Activated naive CD8-positive, alpha-beta T cell treated with anti-CD3 and anti-CD28 coated beads, Interleukin-2, amount 50 U/mL, for 24 hours (primary cell): ENCODE measurements at regions not wholly inside any gene's neighbourhood (a gene's known extent, or its start where the extent isn't known, plus 50 kb on each side); places are given as distances from the start of the nearest gene placed in this dataset.
A peak's percentile ranks its signal among the peaks of the same experiment; 100 is the strongest.
"Not testable (repeated sequence)": the region's sequence is repeated elsewhere in the genome, so short reads cannot be mapped to it uniquely, and the experiment has no call there.

Experiments
- ATAC-seq: fragments of 150-1000 bp; cut with Tn5 transposase; one replicate; pipeline ENCODE4 v1.10.0; 2021
- DNase-seq: peaks from one replicate; pipeline ENCODE4 v3.0.0; 2021
- H3K27ac Mint-ChIP-seq: one replicate; pipeline ENCODE4 v1.8.0; 2021; ENCODE audit warnings: mild to moderate bottlenecking, mixed read lengths
- H3K27me3 Mint-ChIP-seq: one replicate; pipeline ENCODE4 v1.8.0; 2021; ENCODE audit warnings: mixed read lengths
- H3K36me3 Mint-ChIP-seq: one replicate; pipeline ENCODE4 v1.8.0; 2021; ENCODE audit warnings: low read depth, mixed read lengths
- H3K4me1 Mint-ChIP-seq: one replicate; pipeline ENCODE4 v1.8.0; 2021; ENCODE audit warnings: mixed read lengths
- H3K4me3 Mint-ChIP-seq: one replicate; pipeline ENCODE4 v1.8.0; 2021; ENCODE audit warnings: mild to moderate bottlenecking, moderate library complexity, mixed read lengths
- H3K9me3 Mint-ChIP-seq: one replicate; pipeline ENCODE4 v1.8.0; 2021; ENCODE audit warnings: mixed read lengths

- H3K36me3 Mint-ChIP-seq, result peaks cover 4% of the 10 kb centered on the region
Observed at GRCh38 chr16:10232757-10233156, 50.5 kb upstream of the GRIN2A start.

GRCh38 chr16:10239640-10240039 is 57.4 kb upstream of the GRIN2A start:
- Mint-ChIP-seq H3K9me3 (no peaks in the 10 kb centered on the region), H3K27ac (no peak overlapping the region), H3K27me3 (peaks cover 6% of the 10 kb centered on the region), H3K4me1 (peaks cover 3% of the 10 kb centered on the region), H3K4me3 (no peak overlapping the region), H3K36me3 (no peaks in the 10 kb centered on the region)
- ATAC-seq (no peak), DNase-seq (no peak)

More at GRCh38 chr16:10232757-10233156, 50.5 kb upstream of the GRIN2A start:
- Mint-ChIP-seq H3K4me1 (peaks cover 5% of the 10 kb centered on the region), H3K27ac (no peak overlapping the region), H3K4me3 (no peak overlapping the region), H3K27me3 (peaks cover 8% of the 10 kb centered on the region), H3K9me3 (peaks cover 18% of the 10 kb centered on the region)
- ATAC-seq (no peak), DNase-seq (no peak)

- Mint-ChIP-seq H3K36me3 (no peaks in the 10 kb centered on the region), H3K9me3 (no peaks in the 10 kb centered on the region), H3K4me3 (no peak overlapping the region), H3K27me3 (peaks cover 6% of the 10 kb centered on the region), H3K4me1 (peaks cover 3% of the 10 kb centered on the region), H3K27ac (peak overlapping the region; percentile 12)
- DNase-seq (no peak), ATAC-seq (no peak)
Observed at GRCh38 chr16:10240854-10241613, 58.8 kb upstream of the GRIN2A start.

- Mint-ChIP-seq H3K36me3 (no peaks in the 10 kb centered on the region), H3K27me3 (peaks cover 6% of the 10 kb centered on the region), H3K4me3 (no peak overlapping the region), H3K9me3 (no peaks in the 10 kb centered on the region), H3K27ac (no peak overlapping the region), H3K4me1 (peaks cover 3% of the 10 kb centered on the region)
- no peak for ATAC-seq
- DNase-seq, result no peak
Observed at GRCh38 chr16:10242097-10242496, 59.9 kb upstream of the GRIN2A start.

- H3K9me3 Mint-ChIP-seq, result no peaks in the 10 kb centered on the region
- no peaks in the 10 kb centered on the region for H3K36me3 Mint-ChIP-seq
- H3K4me1 Mint-ChIP-seq, result peaks cover 3% of the 10 kb centered on the region
- DNase-seq (no peak), ATAC-seq (no peak)
- peaks cover 4% of the 10 kb centered on the region for H3K27me3 Mint-ChIP-seq
- no peak overlapping the region for H3K27ac Mint-ChIP-seq
- H3K4me3 Mint-ChIP-seq, result no peak overlapping the region
Observed at GRCh38 chr16:10242916-10243315, 60.7 kb upstream of the GRIN2A start.

- H3K4me3 Mint-ChIP-seq, result no peak overlapping the region
- H3K36me3 Mint-ChIP-seq, result no peaks in the 10 kb centered on the region
- DNase-seq (no peak), ATAC-seq (no peak)
- H3K27me3 Mint-ChIP-seq, result peaks cover 4% of the 10 kb centered on the region
- peaks cover 3% of the 10 kb centered on the region for H3K4me1 Mint-ChIP-seq
- no peaks in the 10 kb centered on the region for H3K9me3 Mint-ChIP-seq
- H3K27ac Mint-ChIP-seq, result no peak overlapping the region
Observed at GRCh38 chr16:10245002-10245401, 62.8 kb upstream of the GRIN2A start.

- Mint-ChIP-seq H3K9me3 (no peaks in the 10 kb centered on the region), H3K4me1 (no peaks in the 10 kb centered on the region), H3K27ac (no peak overlapping the region), H3K36me3 (no peaks in the 10 kb centered on the region), H3K27me3 (no peaks in the 10 kb centered on the region), H3K4me3 (no peak overlapping the region)
- ATAC-seq (no peak), DNase-seq (no peak)
Observed at GRCh38 chr16:10250137-10250828, 68.1 kb upstream of the GRIN2A start.

GRCh38 chr16:10252155-10252554 is 69.9 kb upstream of the GRIN2A start:
- Mint-ChIP-seq H3K9me3 (no peaks in the 10 kb centered on the region), H3K27me3 (peaks cover 8% of the 10 kb centered on the region), H3K36me3 (no peaks in the 10 kb centered on the region), H3K4me1 (peaks cover 4% of the 10 kb centered on the region), H3K27ac (no peak overlapping the region), H3K4me3 (no peak overlapping the region)
- no peak for DNase-seq
- ATAC-seq, result no peak

- H3K4me3 Mint-ChIP-seq, result no peak overlapping the region
Observed at GRCh38 chr16:10253409-10253808, 71.2 kb upstream of the GRIN2A start.

GRCh38 chr16:10255728-10256127 is 73.5 kb upstream of the GRIN2A start:
- no peak overlapping the region for H3K4me3 Mint-ChIP-seq
- H3K9me3 Mint-ChIP-seq, result no peaks in the 10 kb centered on the region
- peaks cover 8% of the 10 kb centered on the region for H3K27me3 Mint-ChIP-seq
- DNase-seq, result no peak
- no peaks in the 10 kb centered on the region for H3K36me3 Mint-ChIP-seq
- no peak overlapping the region for H3K27ac Mint-ChIP-seq
- no peak for ATAC-seq
- H3K4me1 Mint-ChIP-seq, result peaks cover 11% of the 10 kb centered on the region

More at GRCh38 chr16:10253409-10253808, 71.2 kb upstream of the GRIN2A start:
- Mint-ChIP-seq H3K4me1 (peaks cover 8% of the 10 kb centered on the region), H3K9me3 (no peaks in the 10 kb centered on the region), H3K27ac (no peak overlapping the region), H3K36me3 (no peaks in the 10 kb centered on the region), H3K27me3 (peaks cover 8% of the 10 kb centered on the region)
- DNase-seq (no peak), ATAC-seq (no peak)

- DNase-seq (peak; percentile 56), ATAC-seq (peak; percentile 46)
- Mint-ChIP-seq H3K36me3 (no peaks in the 10 kb centered on the region), H3K9me3 (no peaks in the 10 kb centered on the region), H3K27me3 (peaks cover 8% of the 10 kb centered on the region), H3K4me1 (peaks cover 11% of the 10 kb centered on the region), H3K27ac (no peak overlapping the region), H3K4me3 (no peak overlapping the region)
Observed at GRCh38 chr16:10256784-10257641, 74.8 kb upstream of the GRIN2A start.

GRCh38 chr16:10257642-10258251 is 75.5 kb upstream of the GRIN2A start:
- H3K4me3 Mint-ChIP-seq, DNase-seq, ATAC-seq: not testable (repeated sequence)

GRCh38 chr16:10258930-10259603 is 76.8 kb upstream of the GRIN2A start:
- H3K4me1 Mint-ChIP-seq, result peaks cover 11% of the 10 kb centered on the region
- not testable (repeated sequence) for H3K9me3 Mint-ChIP-seq, H3K4me3 Mint-ChIP-seq, H3K27me3 Mint-ChIP-seq, H3K27ac Mint-ChIP-seq, ATAC-seq, DNase-seq, H3K36me3 Mint-ChIP-seq

More at GRCh38 chr16:10257642-10258251, 75.5 kb upstream of the GRIN2A start:
- H3K4me1 Mint-ChIP-seq, result peaks cover 11% of the 10 kb centered on the region
- not testable (repeated sequence) for H3K9me3 Mint-ChIP-seq, H3K36me3 Mint-ChIP-seq, H3K27ac Mint-ChIP-seq, H3K27me3 Mint-ChIP-seq

- no peak for ATAC-seq
- Mint-ChIP-seq H3K27me3 (peaks cover under 1% of the 10 kb centered on the region), H3K27ac (no peak overlapping the region), H3K9me3 (no peaks in the 10 kb centered on the region), H3K4me1 (peaks cover 14% of the 10 kb centered on the region), H3K4me3 (no peak overlapping the region), H3K36me3 (no peaks in the 10 kb centered on the region)
- no peak for DNase-seq
Observed at GRCh38 chr16:10261077-10261476, 78.8 kb upstream of the GRIN2A start.
